ENCODE measurements at regions not wholly inside any gene's neighbourhood (a gene's known extent, or its start where the extent isn't known, plus 50 kb on each side); places are given as distances from the start of the nearest gene placed in this dataset.

GRCh38 chr12:54736549-54736948 lies 88.4 kb upstream of the DCD start:
- DNase-seq (ENCODE audit: low read depth): no peak
- TF ChIP-seq, protein P1, sequence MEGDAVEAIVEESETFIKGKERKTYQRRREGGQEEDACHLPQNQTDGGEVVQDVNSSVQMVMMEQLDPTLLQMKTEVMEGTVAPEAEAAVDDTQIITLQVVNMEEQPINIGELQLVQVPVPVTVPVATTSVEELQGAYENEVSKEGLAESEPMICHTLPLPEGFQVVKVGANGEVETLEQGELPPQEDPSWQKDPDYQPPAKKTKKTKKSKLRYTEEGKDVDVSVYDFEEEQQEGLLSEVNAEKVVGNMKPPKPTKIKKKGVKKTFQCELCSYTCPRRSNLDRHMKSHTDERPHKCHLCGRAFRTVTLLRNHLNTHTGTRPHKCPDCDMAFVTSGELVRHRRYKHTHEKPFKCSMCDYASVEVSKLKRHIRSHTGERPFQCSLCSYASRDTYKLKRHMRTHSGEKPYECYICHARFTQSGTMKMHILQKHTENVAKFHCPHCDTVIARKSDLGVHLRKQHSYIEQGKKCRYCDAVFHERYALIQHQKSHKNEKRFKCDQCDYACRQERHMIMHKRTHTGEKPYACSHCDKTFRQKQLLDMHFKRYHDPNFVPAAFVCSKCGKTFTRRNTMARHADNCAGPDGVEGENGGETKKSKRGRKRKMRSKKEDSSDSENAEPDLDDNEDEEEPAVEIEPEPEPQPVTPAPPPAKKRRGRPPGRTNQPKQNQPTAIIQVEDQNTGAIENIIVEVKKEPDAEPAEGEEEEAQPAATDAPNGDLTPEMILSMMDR (conservative IDR thresholded peaks at IDR 0.05; ENCODE audit: low read depth, low read length): no peak
- no peak overlapping the region for H3K4me3 ChIP-seq (ENCODE audit: low read depth, low read length)

GRCh38 chr12:54734196-54734950 lies 86.2 kb upstream of the DCD start:
- TF ChIP-seq, protein P1 (conservative IDR thresholded peaks at IDR 0.05; ENCODE audit: low read depth, low read length): no peak
- DNase-seq (ENCODE audit: low read depth): no peak
- H3K4me3 ChIP-seq (ENCODE audit: low read depth, low read length): no peak overlapping the region

- no peak overlapping the region for H3K4me3 ChIP-seq (ENCODE audit: low read depth, low read length)
- TF ChIP-seq, protein P1 (conservative IDR thresholded peaks at IDR 0.05; ENCODE audit: low read depth, low read length): peak; percentile 47
- peak; percentile 41 for DNase-seq (ENCODE audit: low read depth)
Observed at GRCh38 chr12:54725233-54725843, 77.2 kb upstream of the DCD start.

DNA sequence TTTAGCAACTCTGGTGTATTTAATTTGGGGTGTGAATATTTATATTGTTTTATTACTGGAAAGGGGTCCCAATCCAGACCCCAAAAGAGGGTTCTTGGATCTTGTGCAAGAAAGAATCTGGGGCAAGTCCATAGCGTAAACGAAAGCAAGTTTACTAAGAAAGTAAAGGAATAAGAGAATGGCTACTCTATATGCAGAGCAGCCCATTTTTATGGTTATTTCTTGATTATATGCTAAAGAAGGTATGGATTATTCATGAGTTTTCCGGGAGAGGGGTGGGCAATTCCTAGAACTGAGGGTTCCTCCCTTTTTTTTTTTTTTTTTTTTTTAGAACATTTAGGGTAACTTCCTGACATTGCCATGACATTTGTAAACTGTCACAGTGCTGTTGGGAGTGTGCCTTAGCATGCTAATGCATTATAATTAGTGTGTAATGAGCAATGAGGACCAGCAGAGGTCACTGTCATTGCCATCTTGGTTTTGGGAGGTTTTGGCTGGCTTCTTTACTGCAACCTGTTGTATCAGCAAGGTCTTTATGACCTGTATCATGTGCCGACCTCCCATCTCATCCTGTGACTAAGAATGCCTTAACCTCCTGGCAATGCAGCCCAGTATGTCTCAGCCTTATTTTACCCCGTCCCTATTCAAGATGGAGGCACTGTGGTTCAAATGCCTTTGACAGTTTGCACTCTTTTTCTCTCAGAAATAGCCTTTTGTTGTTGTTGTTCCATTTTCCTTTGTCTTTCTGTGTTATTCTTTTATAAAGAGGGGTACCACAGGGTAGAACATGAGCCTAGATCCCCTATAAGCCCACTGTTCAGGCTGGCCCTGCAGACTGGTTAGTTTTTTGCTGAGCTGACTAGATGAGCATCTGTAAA lies 75.5 kb upstream of the DCD start:
- peak; percentile 39 for DNase-seq (ENCODE audit: low read depth)
- no peak overlapping the region for H3K4me3 ChIP-seq (ENCODE audit: low read depth, low read length)
- TF ChIP-seq, protein P1 (conservative IDR thresholded peaks at IDR 0.05; ENCODE audit: low read depth, low read length): peak; percentile 73

GRCh38 chr12:54721312-54721711 lies 73.1 kb upstream of the DCD start:
- TF ChIP-seq, protein P1 (conservative IDR thresholded peaks at IDR 0.05; ENCODE audit: low read depth, low read length): no peak
- no peak overlapping the region for H3K4me3 ChIP-seq (ENCODE audit: low read depth, low read length)
- no peak for DNase-seq (ENCODE audit: low read depth)

GRCh38 chr12:54719691-54720090 lies 71.5 kb upstream of the DCD start:
- DNase-seq (ENCODE audit: low read depth): no peak
- H3K4me3 ChIP-seq (ENCODE audit: low read depth, low read length): no peak overlapping the region
- TF ChIP-seq, protein P1 (conservative IDR thresholded peaks at IDR 0.05; ENCODE audit: low read depth, low read length): no peak
